ENCODE measurements at regions not wholly inside any gene's neighbourhood (a gene's known extent, or its start where the extent isn't known, plus 50 kb on each side); places are given as distances from the start of the nearest gene placed in this dataset.

DNA sequence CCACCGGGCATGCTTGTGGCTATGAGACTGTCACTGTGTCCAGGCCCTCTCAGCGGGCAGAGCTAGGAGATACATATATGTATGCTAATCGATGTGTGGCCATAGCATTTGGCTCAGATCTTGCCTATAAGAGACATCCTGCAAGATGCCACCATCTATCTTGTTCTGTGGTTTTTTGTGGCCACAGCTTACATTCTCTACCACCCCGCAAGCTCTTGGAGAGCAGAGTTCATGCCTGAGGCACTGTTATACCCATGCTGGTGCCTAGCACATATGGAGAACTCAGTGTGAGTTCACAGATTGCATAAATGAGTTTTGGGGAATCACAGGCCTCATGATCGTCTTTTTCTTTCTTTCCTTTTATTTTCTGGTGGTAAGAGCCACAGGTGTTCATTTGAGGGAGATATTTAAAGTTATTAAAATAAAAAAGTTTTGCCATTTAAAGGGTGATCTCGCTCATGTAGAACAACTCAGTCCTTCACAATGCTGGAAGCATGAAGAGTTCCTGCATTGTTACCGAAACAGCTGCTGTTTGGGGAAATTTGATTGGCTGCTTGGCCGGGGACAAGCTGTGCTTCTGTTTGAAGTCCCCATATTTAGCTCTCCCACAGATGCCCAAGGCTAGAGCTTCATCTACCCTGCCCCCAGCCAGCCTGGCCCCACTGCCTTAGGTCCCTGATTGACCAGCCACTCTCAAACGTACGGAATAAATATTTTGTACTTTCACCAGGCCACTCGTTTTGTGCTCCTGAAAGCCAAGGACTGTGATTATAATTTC is 169.2 kb upstream of the MAP1B start:
- H3K27ac Mint-ChIP-seq = no peak overlapping the region
- H3K4me3 Mint-ChIP-seq = no peak overlapping the region
- H3K27me3 Mint-ChIP-seq (ENCODE audit: insufficient read depth) = peaks cover 16% of the 10 kb centered on the region

DNA sequence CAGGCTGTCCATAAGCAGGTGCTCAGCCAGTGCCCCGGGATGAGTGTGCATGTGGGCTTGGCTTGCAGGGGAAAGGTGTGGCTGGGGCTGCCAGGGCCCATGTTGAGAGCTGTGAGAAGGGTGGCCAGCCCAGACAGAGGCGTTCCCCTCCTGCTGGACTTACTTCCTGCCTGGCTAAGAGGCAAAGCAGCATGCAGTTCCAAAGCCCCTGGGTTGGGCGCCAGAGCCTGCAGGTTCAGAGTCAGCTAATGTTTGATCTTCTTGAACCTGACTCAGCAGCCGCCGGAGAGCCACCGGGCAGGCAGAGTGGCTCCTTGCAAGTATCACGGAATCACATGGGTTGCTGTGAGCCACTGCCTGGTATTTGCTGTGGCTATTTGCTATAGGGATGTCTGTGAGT is 168.4 kb upstream of the MAP1B start:
- no peak for TF ChIP-seq CTCF (IDR thresholded peaks at IDR 0.05)
- Mint-ChIP-seq H3K9me3 (no peaks in the 10 kb centered on the region; the same call in 1 of the 2 replicates), H3K4me3 (no peak overlapping the region), H3K27ac (no peak overlapping the region), H3K36me3 (ENCODE audit: low read depth) (no peaks in the 10 kb centered on the region), H3K4me1 (ENCODE audit: low read depth) (no peaks in the 10 kb centered on the region), H3K27me3 (ENCODE audit: insufficient read depth) (peaks cover 23% of the 10 kb centered on the region)
- no peak for DNase-seq

More for the DNA sequence above, 169.2 kb upstream of the MAP1B start:
- no peaks in the 10 kb centered on the region; the same call in 1 of the 2 replicates for H3K9me3 Mint-ChIP-seq
- DNase-seq = no peak
- H3K36me3 Mint-ChIP-seq (ENCODE audit: low read depth) = no peaks in the 10 kb centered on the region
- TF ChIP-seq CTCF (IDR thresholded peaks at IDR 0.05) = no peak
- H3K4me1 Mint-ChIP-seq (ENCODE audit: low read depth) = peaks cover 4% of the 10 kb centered on the region

DNA sequence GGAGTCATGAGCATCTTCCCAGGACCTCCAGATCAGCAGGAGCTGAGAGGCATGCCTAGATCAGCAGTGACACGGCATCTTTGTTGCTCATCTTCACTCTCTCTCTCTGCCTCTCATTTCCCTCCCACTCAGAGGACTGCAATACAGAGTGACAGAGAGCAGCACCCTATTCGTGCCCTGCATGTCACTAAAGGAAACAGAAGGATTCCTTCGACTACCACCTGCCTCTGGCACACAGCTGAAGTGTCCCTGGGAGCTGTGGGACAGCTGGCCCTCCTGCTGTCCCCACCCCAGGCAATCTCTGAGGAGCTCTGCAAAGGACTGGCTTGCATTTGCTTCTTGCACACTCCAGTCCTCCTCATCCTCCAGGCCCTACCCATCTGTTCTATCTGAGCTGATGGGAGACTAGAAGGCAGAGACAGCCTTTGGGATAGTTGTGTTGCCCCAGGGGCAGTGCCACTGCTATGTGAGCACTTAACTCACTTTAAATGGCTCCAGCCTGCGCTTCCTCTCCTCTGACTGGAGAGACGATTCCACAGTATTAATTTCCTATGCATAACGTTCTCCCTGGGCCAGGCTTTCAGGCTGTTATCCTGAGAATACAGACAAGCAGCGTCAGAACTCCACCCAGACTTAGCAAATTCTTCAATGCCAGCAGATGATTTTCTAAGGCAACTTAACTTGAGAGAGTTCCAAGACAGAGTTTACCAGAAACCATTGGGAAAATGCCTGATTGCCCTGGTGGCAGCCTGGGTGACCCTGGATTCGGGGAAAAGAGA is 167.6 kb upstream of the MAP1B start:
- H3K36me3 Mint-ChIP-seq (ENCODE audit: low read depth) = no peaks in the 10 kb centered on the region
- no peak overlapping the region for H3K27ac Mint-ChIP-seq
- peaks cover 29% of the 10 kb centered on the region for H3K27me3 Mint-ChIP-seq (ENCODE audit: insufficient read depth)
- DNase-seq = no peak
- TF ChIP-seq CTCF (IDR thresholded peaks at IDR 0.05) = no peak
- no peaks in the 10 kb centered on the region for H3K4me1 Mint-ChIP-seq (ENCODE audit: low read depth)
- H3K4me3 Mint-ChIP-seq = no peak overlapping the region
- no peaks in the 10 kb centered on the region; the same call in 1 of the 2 replicates for H3K9me3 Mint-ChIP-seq

DNA sequence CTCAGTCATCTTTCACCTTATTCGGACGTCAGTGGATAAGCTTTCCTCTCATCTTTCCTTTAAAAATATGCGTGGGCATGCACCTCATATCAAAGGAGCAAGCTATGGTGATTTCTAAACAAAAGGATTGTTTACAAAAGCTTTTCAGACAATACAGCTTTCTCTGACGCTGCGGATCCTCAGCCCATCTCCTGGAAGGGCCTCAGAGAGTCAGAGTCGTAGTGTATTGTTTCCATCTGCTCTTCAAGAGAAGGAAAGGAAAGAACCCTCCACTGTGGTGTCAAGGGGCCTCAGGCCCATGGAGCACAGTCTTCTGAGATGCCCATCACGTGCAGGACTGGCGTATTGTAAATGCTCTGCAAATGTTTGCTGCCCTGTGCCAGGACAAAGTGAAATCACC is 163.4 kb upstream of the MAP1B start:
- Mint-ChIP-seq H3K36me3 (ENCODE audit: low read depth) (no peaks in the 10 kb centered on the region), H3K4me1 (ENCODE audit: low read depth) (no peaks in the 10 kb centered on the region), H3K9me3 (peaks cover 2% of the 10 kb centered on the region), H3K4me3 (no peak overlapping the region), H3K27ac (no peak overlapping the region), H3K27me3 (ENCODE audit: insufficient read depth) (peaks cover 36% of the 10 kb centered on the region)
- DNase-seq = no peak
- TF ChIP-seq CTCF (IDR thresholded peaks at IDR 0.05) = no peak

DNA sequence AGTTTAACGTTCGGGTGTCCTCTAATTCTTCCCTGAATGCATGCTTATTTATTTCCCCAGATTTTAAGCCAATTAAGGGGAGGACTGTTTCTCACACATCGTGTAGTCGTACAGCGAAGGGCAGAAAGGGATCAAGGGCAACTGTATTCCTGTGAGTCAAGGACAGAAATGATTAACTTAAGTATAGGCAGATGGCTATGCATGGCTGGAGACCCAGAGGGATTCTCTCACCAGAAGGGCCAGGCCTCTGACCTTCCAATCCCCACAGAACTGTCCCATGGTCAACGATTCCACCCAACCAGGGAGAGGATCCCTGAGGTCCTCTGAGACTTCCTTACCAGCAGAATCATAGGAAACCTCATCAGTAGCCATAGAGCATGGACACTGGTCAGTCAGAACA is 161.8 kb upstream of the MAP1B start:
- Mint-ChIP-seq H3K4me1 (ENCODE audit: low read depth) (no peaks in the 10 kb centered on the region), H3K27me3 (ENCODE audit: insufficient read depth) (peaks cover 36% of the 10 kb centered on the region), H3K4me3 (no peak overlapping the region), H3K9me3 (peaks cover 6% of the 10 kb centered on the region), H3K36me3 (ENCODE audit: low read depth) (no peaks in the 10 kb centered on the region), H3K27ac (no peak overlapping the region)
- TF ChIP-seq CTCF (IDR thresholded peaks at IDR 0.05) = no peak
- DNase-seq = no peak
